Stomach (tissue), 4 donors: ENCODE measurements at regions not wholly inside any gene's neighbourhood (a gene's known extent, or its start where the extent isn't known, plus 50 kb on each side); places are given as distances from the start of the nearest gene placed in this dataset.

Experiments used
- POLR2A ChIP-seq, 4 donors: fragments of 450-650 bp; IDR thresholded peaks; one replicate each; pipeline ENCODE4 v1.6.1; 2016; ENCODE audit warnings: antibody characterized with exemption in 4 of 4, control low read depth in 2 of 4, mild to moderate bottlenecking in 1 of 4, moderate library complexity in 1 of 4
- POLR2AphosphoS5 ChIP-seq, 3 donors: sonication (generic); formaldehyde crosslinking; IDR thresholded peaks; one replicate each; pipeline ENCODE4 v1.6.1; 2016; ENCODE audit warnings: antibody characterized with exemption in 3 of 3

DNA sequence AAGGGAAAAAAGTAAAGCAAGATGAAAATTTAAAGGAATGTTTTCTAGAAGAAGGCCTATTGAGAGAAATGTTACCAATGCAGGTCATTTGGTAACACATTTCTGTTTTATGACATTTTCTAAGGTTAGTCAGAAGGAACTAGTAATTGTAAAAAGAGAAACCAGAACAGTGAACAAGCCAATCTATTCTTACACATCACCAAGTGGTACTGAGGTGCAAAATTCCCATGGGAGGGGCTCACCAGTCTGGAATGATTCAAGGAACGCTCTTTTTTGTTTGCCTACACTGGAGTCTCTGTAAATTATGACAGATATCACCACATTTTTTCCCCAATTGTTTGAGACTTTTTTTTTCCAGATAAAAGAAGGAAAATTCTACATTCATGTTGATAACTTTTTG, 404.7 kb upstream of the CNKSR2 start:
- TF ChIP-seq POLR2A (IDR thresholded peaks at IDR 0.05), result no peak
- no peak for TF ChIP-seq POLR2AphosphoS5 (IDR thresholded peaks at IDR 0.05)
